CD4-positive, alpha-beta T cell (primary cell): ENCODE measurements at regions not wholly inside any gene's neighbourhood (a gene's known extent, or its start where the extent isn't known, plus 50 kb on each side); places are given as distances from the start of the nearest gene placed in this dataset.

Source experiments
- ATAC-seq: fragments of 200-7000 bp; cut with Tn5 transposase; one replicate; pipeline ENCODE4 v1.10.0; 2022; ENCODE audit warnings: mild to moderate bottlenecking; ENCODE audit not compliant: poor library complexity
- CTCF ChIA-PET: fragments of 350-600 bp; sonication (Branson Sonifier 250); formaldehyde crosslinking; loops from one replicate; lab custom pipeline; 2021; ENCODE audit warnings: antibody characterized with exemption, inconsistent platforms; lab: Charles Lee
- POLR2A ChIA-PET: fragments of 350-600 bp; sonication (Branson Sonifier 250); formaldehyde crosslinking; loops from one replicate; lab custom pipeline; 2021; ENCODE audit warnings: antibody characterized with exemption, inconsistent platforms; lab: Charles Lee
- DNase-seq, 14 experiments: peaks; one replicate each; pipeline ENCODE4 v3.0.0-alpha.2; 2013 to 2020; ENCODE audit warnings: mixed read lengths in 2 of 14
- H3K27ac ChIP-seq, 2 donors: one replicate each; pipeline versions ENCODE4 v1.5.1 to v1.7.0; 2013; ENCODE audit warnings: low read length in 2 of 2, low read depth in 1 of 2, mild to moderate bottlenecking in 1 of 2
- H3K27me3 ChIP-seq, 2 experiments: 1 replicate in 1 of 2; 2 replicates in 1 of 2; pipeline versions ENCODE4 v1.6.1 to v1.7.0; 2013; ENCODE audit warnings: low read length in 2 of 2, control low read depth in 1 of 2, mild to moderate bottlenecking in 1 of 2, moderate library complexity in 1 of 2; ENCODE audit not compliant: insufficient read depth in 2 of 2, control insufficient read depth in 1 of 2
- H3K36me3 ChIP-seq: one replicate; pipeline ENCODE4 v1.6.1; 2013; ENCODE audit warnings: low read length, control low read depth; ENCODE audit not compliant: insufficient read depth
- H3K4me1 ChIP-seq: one replicate; pipeline ENCODE4 v1.6.1; 2013; ENCODE audit warnings: low read length, control low read depth; ENCODE audit not compliant: insufficient read depth
- H3K4me3 ChIP-seq: one replicate; pipeline ENCODE4 v1.5.1; 2013; ENCODE audit warnings: mild to moderate bottlenecking, low read length, moderate library complexity
- H3K9me3 ChIP-seq, 2 experiments: 1 replicate in 1 of 2; 2 replicates in 1 of 2; pipeline versions ENCODE4 v1.6.1 to v1.7.0; 2013; ENCODE audit warnings: low read length in 2 of 2, mild to moderate bottlenecking in 2 of 2, control low read depth in 1 of 2, moderate library complexity in 1 of 2; ENCODE audit not compliant: control insufficient read depth in 1 of 2, insufficient read depth in 1 of 2
- H3K27ac Mint-ChIP-seq: one replicate; pipeline ENCODE4 v1.8.0; 2020; ENCODE audit warnings: mixed read lengths
- H3K27me3 Mint-ChIP-seq: one replicate; pipeline ENCODE4 v1.8.0; 2021; ENCODE audit warnings: mixed read lengths
- H3K36me3 Mint-ChIP-seq: one replicate; pipeline ENCODE4 v1.8.0; 2021; ENCODE audit warnings: low read depth, mixed read lengths
- H3K4me1 Mint-ChIP-seq: one replicate; pipeline ENCODE4 v1.8.0; 2021; ENCODE audit warnings: low read depth, mixed read lengths
- H3K4me3 Mint-ChIP-seq: one replicate; pipeline ENCODE4 v1.8.0; 2020; ENCODE audit warnings: mild to moderate bottlenecking, mixed read lengths
- H3K9me3 Mint-ChIP-seq: one replicate; pipeline ENCODE4 v1.8.0; 2020; ENCODE audit warnings: mixed read lengths
- intact Hi-C, 2 experiments: fragments of 100-400 bp; cut with DNase I in 1 of 2; cut with micrococcal nuclease in 1 of 2; formaldehyde crosslinking; loops; one replicate each; pipeline versions ENCODE4 v1.15.1 to v1.9.0; 2023 to 2025; cut with DNase I, micrococcal nuclease
- TF ChIP-seq, protein P1 (sequence below): fragments of 200-600 bp; IDR thresholded peaks from one replicate; pipeline ENCODE4 v1.8.0; 2022; ENCODE audit warnings: antibody characterized with exemption, mild to moderate bottlenecking

DNA sequence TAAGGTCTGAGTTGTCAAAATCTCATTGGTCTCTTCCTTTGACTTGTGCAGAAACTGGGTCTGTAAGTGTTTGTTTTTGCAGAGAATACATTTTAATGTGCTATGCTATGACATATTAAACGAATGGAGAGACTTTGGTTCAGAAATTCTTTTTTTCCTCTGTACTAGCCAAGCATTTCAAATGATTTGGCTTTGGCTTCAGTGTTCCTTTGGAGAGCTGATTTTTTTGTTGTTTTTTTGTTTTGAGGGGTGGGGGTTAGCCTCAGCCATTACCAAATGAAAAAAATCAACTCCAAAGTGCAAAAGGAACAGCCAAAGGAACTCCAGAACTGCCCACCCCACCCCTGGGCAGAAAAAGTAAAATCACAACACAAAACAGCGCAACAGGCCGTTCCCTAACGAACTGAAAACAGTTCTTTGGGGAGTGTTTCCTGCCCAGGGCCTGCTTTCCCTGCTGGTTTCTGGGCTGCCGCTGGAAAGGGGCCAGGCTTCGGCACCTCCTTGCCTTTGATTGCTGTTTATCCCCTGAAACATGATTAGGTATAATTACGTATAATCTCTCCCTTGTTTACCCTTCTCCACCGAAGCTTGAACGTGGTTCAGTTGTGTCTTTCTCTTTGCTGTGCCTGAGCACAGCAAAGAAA lies 57.6 kb upstream of the NEO1 start:
- ChIA-PET POLR2A (no interaction called here), CTCF (no interaction called here)
- H3K4me1 Mint-ChIP-seq: no peaks in the 10 kb centered on the region
- H3K9me3 Mint-ChIP-seq: no peaks in the 10 kb centered on the region
- Histone ChIP-seq H3K27me3 (peaks cover 0 to 2% of the 10 kb centered on the region in 2 experiments), H3K4me3 (no peak overlapping the region), H3K36me3 (no peaks in the 10 kb centered on the region), H3K4me1 (no peaks in the 10 kb centered on the region), H3K9me3 (no peaks in the 10 kb centered on the region), H3K27ac (no peak overlapping the region)
- H3K4me3 Mint-ChIP-seq: no peak overlapping the region
- intact Hi-C loops: no loop called here
- TF ChIP-seq, protein P1, sequence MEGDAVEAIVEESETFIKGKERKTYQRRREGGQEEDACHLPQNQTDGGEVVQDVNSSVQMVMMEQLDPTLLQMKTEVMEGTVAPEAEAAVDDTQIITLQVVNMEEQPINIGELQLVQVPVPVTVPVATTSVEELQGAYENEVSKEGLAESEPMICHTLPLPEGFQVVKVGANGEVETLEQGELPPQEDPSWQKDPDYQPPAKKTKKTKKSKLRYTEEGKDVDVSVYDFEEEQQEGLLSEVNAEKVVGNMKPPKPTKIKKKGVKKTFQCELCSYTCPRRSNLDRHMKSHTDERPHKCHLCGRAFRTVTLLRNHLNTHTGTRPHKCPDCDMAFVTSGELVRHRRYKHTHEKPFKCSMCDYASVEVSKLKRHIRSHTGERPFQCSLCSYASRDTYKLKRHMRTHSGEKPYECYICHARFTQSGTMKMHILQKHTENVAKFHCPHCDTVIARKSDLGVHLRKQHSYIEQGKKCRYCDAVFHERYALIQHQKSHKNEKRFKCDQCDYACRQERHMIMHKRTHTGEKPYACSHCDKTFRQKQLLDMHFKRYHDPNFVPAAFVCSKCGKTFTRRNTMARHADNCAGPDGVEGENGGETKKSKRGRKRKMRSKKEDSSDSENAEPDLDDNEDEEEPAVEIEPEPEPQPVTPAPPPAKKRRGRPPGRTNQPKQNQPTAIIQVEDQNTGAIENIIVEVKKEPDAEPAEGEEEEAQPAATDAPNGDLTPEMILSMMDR: no peak
- peaks cover 26% of the 10 kb centered on the region for H3K27me3 Mint-ChIP-seq
- no peaks in the 10 kb centered on the region for H3K36me3 Mint-ChIP-seq
- ATAC-seq: no peak
- DNase-seq: no peak
- no peak overlapping the region for H3K27ac Mint-ChIP-seq

DNA sequence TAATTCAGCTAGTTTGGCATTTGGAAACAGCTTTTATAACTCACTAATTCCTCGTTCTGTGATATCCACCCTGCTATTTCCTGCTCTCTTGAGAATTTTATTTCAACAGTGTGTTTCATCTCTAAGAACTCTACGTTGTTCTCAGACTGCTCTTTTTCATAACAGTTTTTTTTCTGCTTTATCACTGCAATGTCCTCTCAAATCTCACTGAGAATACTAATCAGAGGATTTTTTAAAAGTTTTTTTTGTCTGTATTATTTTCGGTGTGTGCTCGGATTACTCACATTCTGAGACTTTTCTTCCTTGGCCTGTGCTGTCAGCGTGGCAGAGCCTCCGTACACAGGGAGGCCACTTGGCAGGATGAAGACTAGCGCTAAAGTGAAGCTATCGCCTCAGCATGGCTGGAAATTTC lies 59.4 kb upstream of the NEO1 start:
- H3K27me3 ChIP-seq: peaks cover 0 to 2% of the 10 kb centered on the region in 2 experiments
- no peak overlapping the region for H3K4me3 ChIP-seq
- ChIA-PET CTCF (no interaction called here), POLR2A (no interaction called here)
- Mint-ChIP-seq H3K27me3 (peaks cover 12% of the 10 kb centered on the region), H3K9me3 (no peaks in the 10 kb centered on the region), H3K36me3 (no peaks in the 10 kb centered on the region), H3K27ac (no peak overlapping the region), H3K4me1 (no peaks in the 10 kb centered on the region), H3K4me3 (no peak overlapping the region)
- H3K9me3 ChIP-seq: no peaks in the 10 kb centered on the region
- DNase-seq: no peak
- H3K4me1 ChIP-seq: no peaks in the 10 kb centered on the region
- ATAC-seq: no peak
- TF ChIP-seq, protein P1: no peak
- H3K27ac ChIP-seq: no peak overlapping the region
- intact Hi-C loops: no loop called here
- no peaks in the 10 kb centered on the region for H3K36me3 ChIP-seq

DNA sequence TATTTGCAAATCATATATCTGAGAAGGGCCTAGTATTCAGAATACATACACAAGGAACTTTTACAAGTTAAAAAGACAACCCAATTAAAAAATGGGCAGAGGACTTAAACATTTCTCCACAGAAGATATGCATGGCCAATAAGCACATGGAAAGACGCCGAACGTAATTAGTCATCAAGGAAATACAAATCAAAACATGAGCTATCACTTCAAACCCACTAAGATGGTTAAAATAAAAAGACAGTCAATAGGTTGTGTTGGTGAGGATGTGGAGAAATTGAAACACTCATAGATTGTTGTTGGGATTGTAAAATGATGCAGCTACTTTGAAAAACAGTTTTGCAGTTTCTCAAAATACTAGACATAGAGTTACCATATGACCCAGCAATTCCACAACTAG lies 61.2 kb upstream of the NEO1 start:
- H3K4me3 Mint-ChIP-seq: no peak overlapping the region
- DNase-seq: no peak
- TF ChIP-seq, protein P1: no peak
- H3K36me3 ChIP-seq: no peaks in the 10 kb centered on the region
- H3K9me3 Mint-ChIP-seq: no peaks in the 10 kb centered on the region
- no peaks in the 10 kb centered on the region for H3K36me3 Mint-ChIP-seq
- H3K27ac Mint-ChIP-seq: no peak overlapping the region
- H3K4me1 Mint-ChIP-seq: no peaks in the 10 kb centered on the region
- H3K4me3 ChIP-seq: no peak overlapping the region
- no peak overlapping the region for H3K27ac ChIP-seq
- ChIA-PET POLR2A (no interaction called here), CTCF (no interaction called here)
- ATAC-seq: no peak
- intact Hi-C loops: no loop called here
- H3K27me3 Mint-ChIP-seq: peaks cover 12% of the 10 kb centered on the region
- H3K4me1 ChIP-seq: no peaks in the 10 kb centered on the region
- no peaks in the 10 kb centered on the region for H3K9me3 ChIP-seq
- H3K27me3 ChIP-seq: peaks cover 0 to 2% of the 10 kb centered on the region in 2 experiments
